Stimulated activated CD4-positive, alpha-beta T cell treated with anti-CD3 and anti-CD28 coated beads, TNF-alpha, amount 100 ng/mL, for 24 hours (primary cell): ENCODE measurements at regions not wholly inside any gene's neighbourhood (a gene's known extent, or its start where the extent isn't known, plus 50 kb on each side); places are given as distances from the start of the nearest gene placed in this dataset.

ENCODE experiments used
- DNase-seq, 3 experiments: peaks; one replicate each; pipeline ENCODE4 v3.0.0-alpha.2; 2020; ENCODE audit warnings: low read depth in 3 of 3

GRCh38 chr20:1712634-1713624 lies 55.4 kb upstream of the SIRPG start:
- DNase-seq = no peak

- no peak for DNase-seq
Measured at GRCh38 chr20:1711826-1712601, 54.4 kb upstream of the SIRPG start.

- no peak for DNase-seq
Measured at GRCh38 chr20:1711266-1711665, 53.7 kb upstream of the SIRPG start.

GRCh38 chr20:1710484-1710883 lies 52.9 kb upstream of the SIRPG start:
- DNase-seq = no peak

GRCh38 chr20:1707588-1708449 lies 50.2 kb upstream of the SIRPG start:
- no peak for DNase-seq
